Activated CD8-positive, alpha-beta memory T cell treated with anti-CD3 and anti-CD28 coated beads, Interleukin-2, amount 10 ng/mL, durations not matched to agents 7 days and 5 days (primary cell): ENCODE measurements at regions not wholly inside any gene's neighbourhood (a gene's known extent, or its start where the extent isn't known, plus 50 kb on each side); places are given as distances from the start of the nearest gene placed in this dataset.
A peak's percentile ranks its signal among the peaks of the same experiment; 100 is the strongest.
"Not testable (repeated sequence)": the region's sequence is repeated elsewhere in the genome, so short reads cannot be mapped to it uniquely, and the experiment has no call there.

Experiments used
- ATAC-seq: fragments of 150-1000 bp; cut with Tn5 transposase; one replicate; pipeline ENCODE4 v1.10.0; 2021; ENCODE audit warnings: moderate library complexity
- CTCF ChIA-PET: fragments of 350-600 bp; sonication (Branson Sonifier 250); formaldehyde crosslinking; loops from one replicate; lab custom pipeline; 2021; ENCODE audit warnings: antibody characterized with exemption; lab: Charles Lee
- DNase-seq: peaks from one replicate; pipeline ENCODE4 v3.0.0-alpha.2; 2020
- H3K27ac Mint-ChIP-seq: one replicate; pipeline ENCODE4 v1.8.0; 2021; ENCODE audit warnings: mild to moderate bottlenecking, mixed read lengths
- H3K27me3 Mint-ChIP-seq: one replicate; pipeline ENCODE4 v1.8.0; 2021; ENCODE audit warnings: mixed read lengths
- H3K36me3 Mint-ChIP-seq: one replicate; pipeline ENCODE4 v1.8.0; 2021; ENCODE audit warnings: mild to moderate bottlenecking, mixed read lengths
- H3K4me1 Mint-ChIP-seq: one replicate; pipeline ENCODE4 v1.8.0; 2021; ENCODE audit warnings: mixed read lengths
- H3K4me3 Mint-ChIP-seq: one replicate; pipeline ENCODE4 v1.8.0; 2021; ENCODE audit warnings: mild to moderate bottlenecking, moderate library complexity, mixed read lengths
- H3K9me3 Mint-ChIP-seq: one replicate; pipeline ENCODE4 v1.8.0; 2022; ENCODE audit warnings: low read depth, mixed read lengths

DNA sequence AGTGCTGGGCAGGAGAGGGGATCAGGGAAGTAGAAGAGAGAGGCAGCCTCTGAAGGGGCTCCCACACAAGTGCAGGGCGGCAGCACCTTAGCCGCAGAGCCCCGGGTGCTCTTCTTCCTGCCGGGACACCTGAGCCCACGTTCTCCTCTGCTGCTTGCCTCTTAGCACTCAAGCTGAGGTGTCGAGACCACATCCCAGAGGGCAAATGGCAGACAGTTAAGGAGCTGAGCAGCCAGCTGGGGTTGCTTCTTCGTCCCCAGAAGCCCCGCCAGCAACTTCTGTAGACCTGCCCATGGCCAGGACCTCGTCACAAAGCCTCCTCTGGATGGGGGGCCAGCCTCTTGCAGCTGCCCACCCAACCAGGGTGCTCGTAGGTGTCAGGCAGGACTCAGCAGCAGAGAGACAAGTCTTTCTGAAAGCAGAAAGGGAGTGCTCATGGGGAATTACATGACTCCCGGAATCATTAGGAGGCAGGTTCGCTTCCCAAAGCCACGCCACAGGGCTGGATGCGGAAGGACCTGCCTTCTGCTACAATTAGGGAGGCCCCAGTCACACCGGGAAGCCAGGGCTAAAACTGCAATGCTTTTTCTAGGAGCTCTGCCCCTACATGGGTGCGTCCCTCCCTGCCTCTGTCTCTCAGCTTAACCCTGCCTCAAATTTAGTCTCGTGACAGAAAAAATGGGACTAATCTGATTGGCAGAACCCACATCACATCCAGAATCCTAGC is 141.4 kb upstream of the RAB4A start:
- no peak overlapping the region for H3K4me3 Mint-ChIP-seq

DNA sequence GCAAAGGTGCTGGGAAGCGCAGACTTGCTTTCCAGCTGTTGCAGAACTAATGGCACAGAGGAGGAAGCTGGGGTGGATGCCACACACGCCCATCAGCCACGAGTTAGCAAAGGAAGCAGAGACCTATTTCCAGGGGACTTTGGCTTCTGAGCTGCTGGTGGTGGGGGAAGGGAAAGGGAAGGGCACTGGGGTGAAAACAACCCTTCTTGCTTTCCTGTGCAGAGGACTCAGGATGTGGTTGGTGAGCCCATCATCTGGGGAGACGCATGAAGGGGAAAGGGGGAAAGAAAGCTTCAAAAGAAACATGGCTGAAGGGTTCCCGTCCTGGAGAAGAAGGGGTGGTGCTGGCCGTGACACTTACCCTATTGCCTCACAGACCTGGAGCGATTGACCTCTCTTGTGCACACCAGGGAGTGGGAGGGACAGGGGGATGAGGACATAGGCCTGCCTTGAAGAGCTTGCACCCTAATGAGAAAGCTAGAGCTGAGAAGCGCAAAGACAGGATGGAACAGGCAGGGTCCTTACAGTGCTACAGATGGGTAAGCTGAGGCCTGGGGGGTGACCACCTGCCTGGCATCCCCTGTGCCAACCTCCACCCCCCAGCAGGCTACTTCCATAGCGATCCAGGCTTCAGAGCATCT is 140.8 kb upstream of the RAB4A start:
- Mint-ChIP-seq H3K4me3 (no peak overlapping the region), H3K9me3 (peaks cover 8% of the 10 kb centered on the region), H3K27ac (no peak overlapping the region), H3K36me3 (peaks cover 10% of the 10 kb centered on the region), H3K27me3 (peaks cover 34% of the 10 kb centered on the region), H3K4me1 (peaks cover 41% of the 10 kb centered on the region)
- CTCF ChIA-PET: interaction anchor here (0.5 to 1.8 kb wide), 4 partner anchors 8 to 107 kb away, joined by 3 to 4 read pairs (median 4); no protein-coding TSS in a partner anchor
- ATAC-seq (no peak), DNase-seq (no peak)

More for the DNA sequence above, 141.4 kb upstream of the RAB4A start:
- Mint-ChIP-seq H3K27me3 (peaks cover 39% of the 10 kb centered on the region), H3K27ac (no peak overlapping the region), H3K9me3 (peaks cover 8% of the 10 kb centered on the region), H3K36me3 (peaks cover 8% of the 10 kb centered on the region), H3K4me1 (peaks cover 41% of the 10 kb centered on the region)
- CTCF ChIA-PET: interaction anchor here (0.5 to 1.8 kb wide), 5 partner anchors 9 to 395 kb away, joined by 3 to 4 read pairs (median 3); partner anchors contain the start of gene RHOU
- DNase-seq (peak; percentile 63), ATAC-seq (peak; percentile 76)

DNA sequence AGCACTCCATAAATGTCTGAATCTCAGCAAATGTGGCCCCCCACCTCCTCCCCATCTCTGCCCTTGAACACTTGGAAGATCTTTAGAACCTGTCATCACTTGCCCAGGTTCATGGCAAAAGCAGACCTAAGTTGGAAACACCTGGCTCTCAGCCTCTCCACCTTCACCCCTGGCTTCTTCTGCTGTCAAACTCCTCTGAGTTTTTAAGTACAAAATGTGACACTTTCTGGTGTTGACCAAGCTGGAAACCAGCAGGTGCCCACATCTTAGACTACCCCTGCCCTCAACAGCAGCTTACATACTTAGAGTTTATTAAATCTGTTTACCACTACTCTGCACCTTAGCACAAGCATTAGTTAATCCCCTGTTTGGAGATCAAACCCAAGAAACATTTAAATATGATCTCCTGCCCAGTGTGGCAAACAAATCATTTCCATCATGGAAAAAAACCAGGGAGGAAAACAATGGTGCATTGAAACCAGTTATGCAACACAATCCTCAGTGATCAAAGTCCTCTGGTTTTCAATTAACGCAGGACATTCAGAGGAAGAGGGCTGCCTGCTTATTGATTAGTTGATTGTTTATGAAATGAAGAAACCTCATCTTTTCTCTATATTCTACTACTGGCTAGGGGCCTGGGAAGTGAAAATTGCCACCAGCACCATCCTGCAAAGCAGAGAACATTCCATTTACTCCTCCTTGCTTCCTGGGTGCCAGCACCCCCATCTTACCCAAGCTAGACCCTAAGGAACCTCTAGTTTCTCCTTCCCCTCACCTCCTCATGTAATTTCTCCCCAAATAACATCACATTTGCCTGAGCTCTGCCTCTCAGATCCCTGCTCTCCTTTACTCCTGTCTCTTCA is 139.4 kb upstream of the RAB4A start:
- DNase-seq: no peak
- H3K4me1 Mint-ChIP-seq: peaks cover 40% of the 10 kb centered on the region
- peaks cover 17% of the 10 kb centered on the region for H3K36me3 Mint-ChIP-seq
- CTCF ChIA-PET: interaction anchor here (1.6 kb wide), 1 partner anchor 9 kb away, joined by 4 read pairs; no protein-coding TSS in a partner anchor
- H3K9me3 Mint-ChIP-seq: peaks cover 10% of the 10 kb centered on the region
- H3K27me3 Mint-ChIP-seq: peaks cover 27% of the 10 kb centered on the region
- H3K4me3 Mint-ChIP-seq: no peak overlapping the region
- ATAC-seq: no peak
- H3K27ac Mint-ChIP-seq: no peak overlapping the region

DNA sequence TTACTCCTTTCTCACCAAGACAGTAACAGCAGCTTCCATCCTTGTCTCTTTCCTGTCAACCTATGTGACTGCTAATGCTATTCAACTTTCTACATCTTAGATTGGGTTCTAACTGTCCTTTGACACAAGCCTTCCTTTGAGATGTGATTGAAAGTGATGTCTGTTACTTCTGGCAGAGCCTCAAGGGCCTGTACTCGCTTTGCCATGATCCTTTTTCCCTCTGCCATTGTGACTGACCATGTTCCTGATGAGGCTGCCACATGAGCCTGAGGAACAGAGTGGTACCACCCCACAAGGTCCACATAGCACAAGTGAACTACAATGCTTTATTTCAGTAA is 138.8 kb upstream of the RAB4A start:
- CTCF ChIA-PET: no interaction called here
- H3K4me1 Mint-ChIP-seq: peaks cover 35% of the 10 kb centered on the region

DNA sequence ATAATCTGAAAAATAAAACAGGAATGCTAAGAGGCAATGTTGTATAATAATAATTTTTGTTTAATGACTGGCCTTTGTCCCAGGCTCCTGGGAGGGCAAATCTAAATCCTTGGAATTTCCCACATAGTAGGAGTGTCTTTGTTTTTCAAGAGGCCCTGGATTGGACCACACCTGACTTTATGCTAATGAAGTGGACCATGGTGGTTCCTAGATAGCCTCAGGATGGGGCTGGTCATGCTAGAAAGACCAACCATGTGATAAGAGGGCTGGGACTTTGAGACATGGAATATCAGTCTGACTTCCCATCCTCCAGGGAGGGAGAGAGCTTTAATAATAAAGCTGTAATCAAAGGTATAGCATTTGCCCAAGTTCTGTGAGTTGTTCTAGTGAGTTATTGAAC is 138.2 kb upstream of the RAB4A start:
- DNase-seq: no peak
- no peak overlapping the region for H3K27ac Mint-ChIP-seq
- peaks cover 10% of the 10 kb centered on the region for H3K9me3 Mint-ChIP-seq
- peaks cover 31% of the 10 kb centered on the region for H3K4me1 Mint-ChIP-seq
- H3K4me3 Mint-ChIP-seq: no peak overlapping the region
- ATAC-seq: no peak
- peaks cover 18% of the 10 kb centered on the region for H3K27me3 Mint-ChIP-seq
- H3K36me3 Mint-ChIP-seq: peaks cover 18% of the 10 kb centered on the region
- CTCF ChIA-PET: no interaction called here

More for the DNA sequence above, 138.8 kb upstream of the RAB4A start:
- Mint-ChIP-seq H3K4me3 (no peak overlapping the region), H3K27me3 (peaks cover 23% of the 10 kb centered on the region), H3K9me3 (peaks cover 10% of the 10 kb centered on the region), H3K36me3 (peaks cover 18% of the 10 kb centered on the region), H3K27ac (no peak overlapping the region)
- no peak for ATAC-seq
- DNase-seq: no peak

GRCh38 chr1:229133151-229133550 is 137.8 kb upstream of the RAB4A start:
- Mint-ChIP-seq H3K9me3 (peaks cover 10% of the 10 kb centered on the region), H3K4me1 (peaks cover 27% of the 10 kb centered on the region), H3K4me3 (no peak overlapping the region), H3K27ac (no peak overlapping the region), H3K27me3 (peaks cover 16% of the 10 kb centered on the region), H3K36me3 (peaks cover 18% of the 10 kb centered on the region)
- DNase-seq (no peak), ATAC-seq (no peak)
- CTCF ChIA-PET: no interaction called here

- ATAC-seq: no peak
- no peak overlapping the region for H3K27ac Mint-ChIP-seq
- DNase-seq: no peak
Observed at GRCh38 chr1:229133811-229134210, 137.1 kb upstream of the RAB4A start.

GRCh38 chr1:229134381-229135217 is 136.3 kb upstream of the RAB4A start:
- DNase-seq, CTCF ChIA-PET, H3K4me3 Mint-ChIP-seq, H3K27ac Mint-ChIP-seq, ATAC-seq: not testable (repeated sequence)
- Mint-ChIP-seq H3K36me3 (peaks cover 18% of the 10 kb centered on the region), H3K27me3 (peaks cover 12% of the 10 kb centered on the region), H3K4me1 (peaks cover 21% of the 10 kb centered on the region), H3K9me3 (peaks cover 10% of the 10 kb centered on the region)

More at GRCh38 chr1:229133811-229134210, 137.1 kb upstream of the RAB4A start:
- peaks cover 16% of the 10 kb centered on the region for H3K27me3 Mint-ChIP-seq
- CTCF ChIA-PET: no interaction called here
- H3K36me3 Mint-ChIP-seq: peaks cover 18% of the 10 kb centered on the region
- H3K4me3 Mint-ChIP-seq: no peak overlapping the region
- H3K9me3 Mint-ChIP-seq: peaks cover 10% of the 10 kb centered on the region
- H3K4me1 Mint-ChIP-seq: peaks cover 25% of the 10 kb centered on the region

DNA sequence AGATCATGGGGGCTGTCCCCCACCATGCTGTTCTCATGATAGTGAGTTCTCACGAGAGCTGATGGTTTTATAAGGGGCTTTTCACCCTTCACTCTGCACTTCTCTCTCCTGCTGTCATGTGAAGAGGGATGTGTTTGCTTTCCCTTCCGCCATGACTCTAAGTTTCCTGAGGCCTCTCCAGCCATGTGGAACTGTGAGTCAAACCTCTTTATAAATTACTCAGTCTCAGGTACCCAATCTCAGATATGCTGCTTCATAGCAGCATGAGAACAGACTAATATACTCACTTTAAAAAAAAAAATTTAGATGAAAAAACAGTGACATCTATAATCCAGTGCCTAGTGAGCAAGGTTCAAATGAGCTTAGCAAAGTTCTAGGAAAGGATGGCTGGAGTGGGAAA is 135.1 kb upstream of the RAB4A start:
- CTCF ChIA-PET: no interaction called here
- Mint-ChIP-seq H3K27me3 (peaks cover 10% of the 10 kb centered on the region), H3K9me3 (peaks cover 10% of the 10 kb centered on the region), H3K4me3 (no peak overlapping the region), H3K4me1 (peaks cover 18% of the 10 kb centered on the region), H3K27ac (no peak overlapping the region), H3K36me3 (peaks cover 18% of the 10 kb centered on the region)
- DNase-seq (no peak), ATAC-seq (no peak)

DNA sequence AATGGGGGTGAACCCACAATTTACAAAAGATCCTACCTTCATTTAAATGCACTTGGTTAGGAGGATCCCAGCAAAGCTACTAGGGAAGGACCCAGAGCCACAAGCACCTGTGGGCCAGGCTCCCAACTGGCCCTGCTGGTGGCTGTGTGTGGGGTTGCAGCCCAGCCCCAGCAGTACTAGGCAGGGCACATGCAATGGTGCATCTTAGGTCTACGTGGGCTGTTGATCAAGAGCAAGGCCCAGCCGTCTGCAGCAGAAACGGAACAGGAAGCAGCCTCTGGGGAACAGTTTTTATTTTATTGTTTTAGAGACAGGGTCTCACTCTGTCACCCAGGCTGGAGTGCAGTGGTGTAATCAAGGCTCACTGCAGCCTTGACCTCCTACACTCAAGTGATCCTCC is 134.1 kb upstream of the RAB4A start:
- peaks cover 2% of the 10 kb centered on the region for H3K27me3 Mint-ChIP-seq
- H3K4me3 Mint-ChIP-seq: no peak overlapping the region
- DNase-seq (no peak), ATAC-seq (no peak)
- H3K27ac Mint-ChIP-seq: no peak overlapping the region
- H3K9me3 Mint-ChIP-seq: peaks cover 10% of the 10 kb centered on the region
- peaks cover 12% of the 10 kb centered on the region for H3K4me1 Mint-ChIP-seq
- H3K36me3 Mint-ChIP-seq: peaks cover 18% of the 10 kb centered on the region
- CTCF ChIA-PET: interaction anchor here (1.1 kb wide), 1 partner anchor 402 kb away, joined by 3 read pairs; the partner anchor contains the start of gene RHOU

DNA sequence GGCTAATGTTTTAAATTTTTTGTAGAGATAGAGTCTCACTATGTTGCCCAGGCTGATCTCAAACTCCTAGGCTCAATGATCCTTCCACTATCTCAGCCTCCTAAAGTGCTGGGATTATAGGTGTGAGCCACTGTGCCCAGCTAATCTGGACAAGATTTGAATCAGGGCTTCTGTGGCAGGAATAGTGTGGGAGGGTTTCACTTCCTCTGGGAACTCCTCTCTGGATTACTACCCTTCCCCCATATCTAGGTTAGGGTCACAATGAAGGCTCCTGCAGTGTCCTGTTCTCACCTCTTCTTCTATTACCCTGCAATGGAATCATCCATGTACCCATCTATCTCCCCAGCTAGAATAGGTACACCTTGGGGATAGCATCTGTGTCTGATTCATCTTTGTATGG is 133.6 kb upstream of the RAB4A start:
- ATAC-seq (no peak), DNase-seq (no peak)
- H3K36me3 Mint-ChIP-seq: peaks cover 18% of the 10 kb centered on the region
- peaks cover 12% of the 10 kb centered on the region for H3K4me1 Mint-ChIP-seq
- no peak overlapping the region for H3K27ac Mint-ChIP-seq
- H3K9me3 Mint-ChIP-seq: peaks cover 10% of the 10 kb centered on the region
- no peaks in the 10 kb centered on the region for H3K27me3 Mint-ChIP-seq
- H3K4me3 Mint-ChIP-seq: no peak overlapping the region
- CTCF ChIA-PET: interaction anchor here (1.1 kb wide), 1 partner anchor 402 kb away, joined by 3 read pairs; the partner anchor contains the start of gene RHOU

GRCh38 chr1:229138058-229138457 is 132.9 kb upstream of the RAB4A start:
- H3K4me3 Mint-ChIP-seq: no peak overlapping the region
- CTCF ChIA-PET: interaction anchor here (0.9 to 1.1 kb wide), 2 partner anchors 8 to 403 kb away, joined by 3 read pairs; partner anchors contain the start of gene RHOU
- H3K27ac Mint-ChIP-seq: no peak overlapping the region
- H3K9me3 Mint-ChIP-seq: peaks cover 10% of the 10 kb centered on the region
- peaks cover 12% of the 10 kb centered on the region for H3K4me1 Mint-ChIP-seq
- DNase-seq (no peak), ATAC-seq (no peak)
- no peaks in the 10 kb centered on the region for H3K27me3 Mint-ChIP-seq
- peaks cover 18% of the 10 kb centered on the region for H3K36me3 Mint-ChIP-seq
